SU-DHL-6 (cell line): ENCODE measurements at regions not wholly inside any gene's neighbourhood (a gene's known extent, or its start where the extent isn't known, plus 50 kb on each side); places are given as distances from the start of the nearest gene placed in this dataset.

Source experiments
- H2AFZ ChIP-seq: fragments of 200-600 bp; sonication (generic); 2 replicates; pipeline ENCODE4 v1.6.1; 2014; ENCODE audit warnings: low read depth, mild to moderate bottlenecking, moderate library complexity, mixed read lengths, antibody characterized with exemption, low read length; ENCODE audit not compliant: severe bottlenecking
- H3F3A ChIP-seq: fragments of 200-600 bp; shearing (Covaris generic); 2 replicates; pipeline ENCODE4 v1.6.0; 2016; ENCODE audit warnings: antibody characterized with exemption, mild to moderate bottlenecking; ENCODE audit not compliant: insufficient read depth
- H3K27ac ChIP-seq: fragments of 200-600 bp; sonication (generic); 2 replicates; pipeline ENCODE4 v1.5.1; 2016; ENCODE audit warnings: low read depth, mild to moderate bottlenecking, low read length, moderate library complexity, mixed read lengths
- H3K27me3 ChIP-seq: fragments of 200-600 bp; sonication (generic), shearing (Covaris generic); 2 replicates; pipeline ENCODE4 v1.6.0; 2014; ENCODE audit warnings: mild to moderate bottlenecking, low read length
- H3K36me3 ChIP-seq: fragments of 200-600 bp; sonication (generic); 2 replicates; pipeline ENCODE4 v1.6.1; 2014; ENCODE audit warnings: mild to moderate bottlenecking, low read length, mixed read lengths
- H3K4me2 ChIP-seq: fragments of 300-600, 200-600 bp; shearing (Covaris generic), sonication (generic); 2 replicates; pipeline ENCODE4 v1.6.0; 2014; ENCODE audit warnings: low read length, low read depth, mild to moderate bottlenecking; ENCODE audit not compliant: poor library complexity, severe bottlenecking
- H3K4me3 ChIP-seq: fragments of 200-600 bp; sonication (generic); 2 replicates; pipeline ENCODE4 v1.5.1; 2014; ENCODE audit warnings: antibody characterized with exemption, low read length, mild to moderate bottlenecking, mixed read lengths; ENCODE audit not compliant: insufficient read depth, poor library complexity, severe bottlenecking
- H3K79me2 ChIP-seq: fragments of 200-600 bp; sonication (generic); 2 replicates; pipeline ENCODE4 v1.6.1; 2014; ENCODE audit warnings: mild to moderate bottlenecking, low read length, moderate library complexity; ENCODE audit not compliant: insufficient read depth
- H3K9ac ChIP-seq: fragments of 200-600 bp; sonication (generic); 2 replicates; pipeline ENCODE4 v1.7.0; 2014; ENCODE audit warnings: mild to moderate bottlenecking, low read length
- H3K9me2 ChIP-seq: fragments of 200-600 bp; sonication (generic); replicated peaks from 2 replicates; pipeline ENCODE4 v1.6.1; 2014; ENCODE audit warnings: low read length; ENCODE audit not compliant: insufficient read depth
- H3K9me3 ChIP-seq: fragments of 200-600 bp; sonication (generic); 2 replicates; pipeline ENCODE4 v1.6.1; 2014; ENCODE audit warnings: low read length, mixed read lengths; ENCODE audit not compliant: insufficient read depth
- H4K20me1 ChIP-seq: fragments of 200-600 bp; sonication (generic); 2 replicates; pipeline ENCODE4 v1.6.1; 2014; ENCODE audit warnings: low read depth, mild to moderate bottlenecking, antibody characterized with exemption, low read length, moderate library complexity, mixed read lengths
- EZH2phosphoT487 ChIP-seq: fragments of 200-600 bp; sonication (generic), shearing (Covaris generic); conservative IDR thresholded peaks from 2 replicates; pipeline ENCODE4 v1.6.1; 2018; ENCODE audit warnings: mild to moderate bottlenecking, antibody characterized with exemption, low read length, moderate library complexity, mixed read lengths
- TF ChIP-seq, protein P1 (sequence below): fragments of 200-600 bp; sonication (generic); IDR thresholded peaks from one replicate; pipeline ENCODE4 v1.5.1; 2017; ENCODE audit warnings: antibody characterized with exemption, mild to moderate bottlenecking, low read length, moderate library complexity; ENCODE audit not compliant: insufficient read depth, poor library complexity, severe bottlenecking

DNA sequence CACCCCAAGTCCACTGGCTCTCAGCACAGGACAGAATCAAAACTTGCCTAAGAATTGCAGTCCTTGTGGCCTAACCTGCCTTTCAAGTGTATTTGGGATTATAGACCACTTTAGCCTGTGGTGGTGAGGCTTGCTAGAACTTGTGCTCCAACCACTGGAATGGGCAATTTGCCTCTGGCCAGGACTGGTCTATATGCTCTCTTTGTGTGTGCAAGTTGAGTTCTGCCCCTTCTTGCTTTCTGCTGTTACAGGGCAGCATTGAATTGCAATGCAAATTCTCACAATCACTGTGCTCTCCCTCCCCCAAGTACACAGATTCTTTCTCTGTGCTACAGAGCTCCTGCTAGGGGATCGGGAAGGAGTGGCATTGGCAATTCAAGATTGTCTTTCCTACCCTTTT, 233.6 kb upstream of the DIPK2B start:
- H3K9ac ChIP-seq: no peak overlapping the region
- no peaks in the 10 kb centered on the region for H3K36me3 ChIP-seq
- no peak for TF ChIP-seq EZH2phosphoT487
- TF ChIP-seq, protein P1, sequence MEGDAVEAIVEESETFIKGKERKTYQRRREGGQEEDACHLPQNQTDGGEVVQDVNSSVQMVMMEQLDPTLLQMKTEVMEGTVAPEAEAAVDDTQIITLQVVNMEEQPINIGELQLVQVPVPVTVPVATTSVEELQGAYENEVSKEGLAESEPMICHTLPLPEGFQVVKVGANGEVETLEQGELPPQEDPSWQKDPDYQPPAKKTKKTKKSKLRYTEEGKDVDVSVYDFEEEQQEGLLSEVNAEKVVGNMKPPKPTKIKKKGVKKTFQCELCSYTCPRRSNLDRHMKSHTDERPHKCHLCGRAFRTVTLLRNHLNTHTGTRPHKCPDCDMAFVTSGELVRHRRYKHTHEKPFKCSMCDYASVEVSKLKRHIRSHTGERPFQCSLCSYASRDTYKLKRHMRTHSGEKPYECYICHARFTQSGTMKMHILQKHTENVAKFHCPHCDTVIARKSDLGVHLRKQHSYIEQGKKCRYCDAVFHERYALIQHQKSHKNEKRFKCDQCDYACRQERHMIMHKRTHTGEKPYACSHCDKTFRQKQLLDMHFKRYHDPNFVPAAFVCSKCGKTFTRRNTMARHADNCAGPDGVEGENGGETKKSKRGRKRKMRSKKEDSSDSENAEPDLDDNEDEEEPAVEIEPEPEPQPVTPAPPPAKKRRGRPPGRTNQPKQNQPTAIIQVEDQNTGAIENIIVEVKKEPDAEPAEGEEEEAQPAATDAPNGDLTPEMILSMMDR: no peak
- no peaks in the 10 kb centered on the region for H3F3A ChIP-seq
- no peaks in the 10 kb centered on the region for H4K20me1 ChIP-seq
- no peak overlapping the region for H3K4me3 ChIP-seq
- H2AFZ ChIP-seq: no peak overlapping the region
- no peaks in the 10 kb centered on the region for H3K79me2 ChIP-seq
- no peaks in the 10 kb centered on the region for H3K9me3 ChIP-seq
- H3K27me3 ChIP-seq: no peaks in the 10 kb centered on the region
- no peak overlapping the region for H3K27ac ChIP-seq
- H3K4me2 ChIP-seq: no peak overlapping the region
- no peaks in the 10 kb centered on the region for H3K9me2 ChIP-seq

DNA sequence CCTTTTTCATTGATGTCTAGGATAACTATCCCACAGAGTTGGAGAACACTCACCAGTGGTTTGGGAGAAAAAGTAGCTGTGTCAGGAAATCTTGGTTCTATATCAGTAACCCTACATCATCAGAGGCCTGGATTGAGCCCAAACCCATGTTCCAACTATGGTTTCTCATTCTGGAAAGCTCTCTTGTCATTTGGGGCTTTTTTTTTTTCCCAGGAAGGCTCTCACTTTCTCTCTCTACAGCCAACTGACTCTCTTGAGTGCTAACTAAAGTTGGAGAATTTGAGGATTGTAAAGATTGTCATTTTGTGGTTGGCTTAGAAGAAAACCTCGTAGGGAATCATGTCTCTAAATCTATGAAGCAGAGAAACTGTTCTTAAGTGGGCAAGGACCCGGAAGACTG, 228.2 kb upstream of the DIPK2B start:
- no peak for TF ChIP-seq EZH2phosphoT487
- TF ChIP-seq, protein P1: no peak
- Histone ChIP-seq H3K27ac (no peak overlapping the region), H3K9me3 (no peaks in the 10 kb centered on the region), H4K20me1 (no peaks in the 10 kb centered on the region), H3K4me2 (no peak overlapping the region), H3K4me3 (no peak overlapping the region), H2AFZ (no peak overlapping the region), H3K36me3 (no peaks in the 10 kb centered on the region), H3K9ac (no peak overlapping the region), H3K9me2 (no peaks in the 10 kb centered on the region), H3F3A (no peaks in the 10 kb centered on the region), H3K79me2 (no peaks in the 10 kb centered on the region), H3K27me3 (no peaks in the 10 kb centered on the region)

DNA sequence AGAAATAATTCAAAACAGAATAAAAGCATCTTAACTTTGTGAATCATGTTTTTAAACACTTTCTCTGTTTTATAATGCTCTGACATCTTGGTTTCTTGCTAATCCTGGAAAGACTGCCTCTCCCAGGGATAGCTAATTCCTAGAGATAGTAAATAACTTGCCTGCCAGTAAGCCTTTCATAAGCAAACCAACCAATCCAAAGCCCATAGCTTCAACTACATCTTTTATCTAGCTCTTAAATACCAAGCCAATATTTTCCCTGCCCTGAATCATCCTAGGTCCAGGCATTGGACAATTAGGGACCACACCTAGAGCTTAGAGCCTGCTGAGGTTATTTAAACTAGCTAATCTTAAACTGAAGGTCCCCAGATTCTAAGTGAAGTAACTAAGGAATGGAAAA, 223.7 kb upstream of the DIPK2B start:
- Histone ChIP-seq H3K27me3 (no peaks in the 10 kb centered on the region), H4K20me1 (no peaks in the 10 kb centered on the region), H3K27ac (no peak overlapping the region), H3K36me3 (no peaks in the 10 kb centered on the region), H3F3A (no peaks in the 10 kb centered on the region), H3K9me2 (no peaks in the 10 kb centered on the region), H2AFZ (no peak overlapping the region), H3K9me3 (no peaks in the 10 kb centered on the region), H3K9ac (no peak overlapping the region), H3K4me2 (no peak overlapping the region), H3K79me2 (no peaks in the 10 kb centered on the region), H3K4me3 (no peak overlapping the region)
- TF ChIP-seq, protein P1: no peak
- no peak for TF ChIP-seq EZH2phosphoT487
